ENCODE measurements at regions not wholly inside any gene's neighbourhood (a gene's known extent, or its start where the extent isn't known, plus 50 kb on each side); places are given as distances from the start of the nearest gene placed in this dataset.

DNA sequence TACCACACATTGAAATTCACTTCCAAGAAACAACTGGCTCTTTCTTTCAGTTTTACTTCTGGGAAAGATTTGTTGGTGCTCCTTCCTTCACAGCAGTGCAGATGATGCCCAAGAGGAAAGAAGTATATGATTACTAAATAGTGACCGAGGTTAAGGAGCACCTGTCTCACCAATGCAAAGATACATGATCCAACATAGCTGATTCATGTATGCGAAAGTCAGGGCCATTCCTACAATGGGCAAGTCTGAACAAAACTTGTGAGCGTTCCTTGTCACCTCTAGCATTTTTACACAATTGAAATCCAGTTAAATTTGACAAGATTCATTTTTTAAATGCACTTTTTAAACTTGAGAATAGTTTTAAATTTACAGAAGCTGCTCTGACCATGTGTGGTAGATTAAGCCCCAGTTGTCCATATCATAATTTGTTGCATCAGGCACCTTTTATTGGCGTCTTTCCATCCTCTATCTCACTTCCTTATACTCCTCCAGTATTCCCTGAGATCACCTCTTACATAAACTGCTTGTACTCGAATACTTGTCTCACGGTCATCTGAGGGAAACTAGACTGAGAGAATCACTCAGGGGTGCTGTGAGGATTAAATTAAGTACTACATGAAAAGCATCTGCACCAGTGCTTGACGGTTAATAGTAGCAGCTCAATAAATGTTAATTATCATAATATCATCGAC, 438.8 kb upstream of the CDH20 start:
- intact Hi-C loops (cut with micrococcal nuclease; ENCODE audit: unreplicated experiment) = no loop called here
- H3K4me1 ChIP-seq = no peaks in the 10 kb centered on the region
- Mint-ChIP-seq H3K27me3 (ENCODE audit: insufficient read depth, unreplicated experiment) (no peaks in the 10 kb centered on the region), H3K4me3 (ENCODE audit: unreplicated experiment) (no peak overlapping the region), H3K9me3 (ENCODE audit: unreplicated experiment) (no peaks in the 10 kb centered on the region), H3K36me3 (ENCODE audit: insufficient read depth, unreplicated experiment) (no peaks in the 10 kb centered on the region), H3K4me1 (ENCODE audit: low read depth, unreplicated experiment) (no peaks in the 10 kb centered on the region), H3K27ac (ENCODE audit: unreplicated experiment) (no peak overlapping the region)
- POLR2A ChIA-PET = no interaction called here
- DNase-seq = no peak
- CTCF ChIA-PET = no interaction called here
- H3K4me3 ChIP-seq (ENCODE audit: low read depth, low read length) = no peak overlapping the region
- TF ChIP-seq, protein P1, sequence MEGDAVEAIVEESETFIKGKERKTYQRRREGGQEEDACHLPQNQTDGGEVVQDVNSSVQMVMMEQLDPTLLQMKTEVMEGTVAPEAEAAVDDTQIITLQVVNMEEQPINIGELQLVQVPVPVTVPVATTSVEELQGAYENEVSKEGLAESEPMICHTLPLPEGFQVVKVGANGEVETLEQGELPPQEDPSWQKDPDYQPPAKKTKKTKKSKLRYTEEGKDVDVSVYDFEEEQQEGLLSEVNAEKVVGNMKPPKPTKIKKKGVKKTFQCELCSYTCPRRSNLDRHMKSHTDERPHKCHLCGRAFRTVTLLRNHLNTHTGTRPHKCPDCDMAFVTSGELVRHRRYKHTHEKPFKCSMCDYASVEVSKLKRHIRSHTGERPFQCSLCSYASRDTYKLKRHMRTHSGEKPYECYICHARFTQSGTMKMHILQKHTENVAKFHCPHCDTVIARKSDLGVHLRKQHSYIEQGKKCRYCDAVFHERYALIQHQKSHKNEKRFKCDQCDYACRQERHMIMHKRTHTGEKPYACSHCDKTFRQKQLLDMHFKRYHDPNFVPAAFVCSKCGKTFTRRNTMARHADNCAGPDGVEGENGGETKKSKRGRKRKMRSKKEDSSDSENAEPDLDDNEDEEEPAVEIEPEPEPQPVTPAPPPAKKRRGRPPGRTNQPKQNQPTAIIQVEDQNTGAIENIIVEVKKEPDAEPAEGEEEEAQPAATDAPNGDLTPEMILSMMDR (IDR thresholded peaks at IDR 0.05; ENCODE audit: insufficient read depth in 1 of 2, low read depth in 1 of 2, low read length in 1 of 2, severe bottlenecking in 1 of 2, unreplicated experiment in 1 of 2) = no peak
- BruUV-seq (replicated peaks) = no TSS peak
- no peaks in the 10 kb centered on the region for H3K9me3 ChIP-seq
- H3K27me3 ChIP-seq (replicated peaks; ENCODE audit: control insufficient read depth, insufficient read depth, low read length) = no peaks in the 10 kb centered on the region
- no peaks in the 10 kb centered on the region for H3K36me3 ChIP-seq (ENCODE audit: control insufficient read depth, insufficient read depth, low read length)

DNA sequence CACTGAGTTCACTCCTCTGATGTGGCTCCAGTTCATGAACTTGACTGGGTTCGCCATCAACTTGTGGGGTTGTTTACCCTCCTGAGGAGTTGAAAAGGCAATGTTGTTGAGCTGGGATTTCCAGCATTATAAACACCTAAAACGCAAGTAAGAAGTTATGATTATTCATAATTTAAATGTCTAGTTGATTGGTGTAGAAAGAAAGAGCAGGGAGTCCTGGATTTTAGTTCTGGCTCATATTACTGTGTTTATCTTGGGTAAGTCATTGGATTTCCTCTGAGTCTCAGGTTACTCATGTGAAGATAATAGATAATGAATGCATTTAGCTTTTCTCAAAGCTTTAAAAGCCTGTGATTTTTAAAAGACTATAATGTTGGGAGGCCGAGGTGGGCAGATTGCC, 438.0 kb upstream of the CDH20 start:
- H3K36me3 Mint-ChIP-seq (ENCODE audit: insufficient read depth, unreplicated experiment) = no peaks in the 10 kb centered on the region

DNA sequence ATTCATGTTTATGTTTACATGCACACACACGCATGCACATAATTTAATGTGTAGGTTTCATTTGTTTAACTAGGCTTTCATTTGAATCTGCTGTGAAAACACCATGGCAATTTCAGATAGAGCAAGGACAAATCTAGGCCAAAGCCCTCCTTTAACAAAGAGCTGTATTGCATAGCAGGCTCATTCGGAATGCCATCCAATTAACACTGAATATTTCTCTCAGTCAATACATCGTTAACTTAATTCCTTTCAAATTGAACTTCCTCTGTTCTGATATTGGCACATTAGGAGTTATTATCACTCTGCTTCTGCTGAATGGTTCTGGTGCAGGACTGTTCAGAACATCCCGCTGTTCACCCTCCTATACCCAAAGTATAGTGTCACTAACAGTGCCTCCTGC, 435.1 kb upstream of the CDH20 start:
- H3K9me3 ChIP-seq = no peaks in the 10 kb centered on the region
- ChIA-PET POLR2A (no interaction called here), CTCF (no interaction called here)
- Mint-ChIP-seq H3K27ac (ENCODE audit: unreplicated experiment) (no peak overlapping the region), H3K36me3 (ENCODE audit: insufficient read depth, unreplicated experiment) (no peaks in the 10 kb centered on the region), H3K27me3 (ENCODE audit: insufficient read depth, unreplicated experiment) (no peaks in the 10 kb centered on the region), H3K9me3 (ENCODE audit: unreplicated experiment) (no peaks in the 10 kb centered on the region), H3K4me1 (ENCODE audit: low read depth, unreplicated experiment) (no peaks in the 10 kb centered on the region), H3K4me3 (ENCODE audit: unreplicated experiment) (no peak overlapping the region)
- H3K36me3 ChIP-seq (ENCODE audit: control insufficient read depth, insufficient read depth, low read length) = no peaks in the 10 kb centered on the region
- intact Hi-C loops (cut with micrococcal nuclease; ENCODE audit: unreplicated experiment) = no loop called here
- TF ChIP-seq, protein P1 (IDR thresholded peaks at IDR 0.05; ENCODE audit: insufficient read depth in 1 of 2, low read depth in 1 of 2, low read length in 1 of 2, severe bottlenecking in 1 of 2, unreplicated experiment in 1 of 2) = no peak
- BruUV-seq (replicated peaks) = no TSS peak
- no peak for DNase-seq
- H3K27me3 ChIP-seq (replicated peaks; ENCODE audit: control insufficient read depth, insufficient read depth, low read length) = no peaks in the 10 kb centered on the region
- H3K4me1 ChIP-seq = no peaks in the 10 kb centered on the region
- no peak overlapping the region for H3K4me3 ChIP-seq (ENCODE audit: low read depth, low read length)

More for the DNA sequence above, 438.0 kb upstream of the CDH20 start:
- Mint-ChIP-seq H3K9me3 (ENCODE audit: unreplicated experiment) (no peaks in the 10 kb centered on the region), H3K27ac (ENCODE audit: unreplicated experiment) (no peak overlapping the region), H3K4me1 (ENCODE audit: low read depth, unreplicated experiment) (no peaks in the 10 kb centered on the region), H3K27me3 (ENCODE audit: insufficient read depth, unreplicated experiment) (no peaks in the 10 kb centered on the region), H3K4me3 (ENCODE audit: unreplicated experiment) (no peak overlapping the region)
- Histone ChIP-seq H3K9me3 (no peaks in the 10 kb centered on the region), H3K4me1 (no peaks in the 10 kb centered on the region), H3K36me3 (ENCODE audit: control insufficient read depth, insufficient read depth, low read length) (no peaks in the 10 kb centered on the region), H3K4me3 (ENCODE audit: low read depth, low read length) (no peak overlapping the region), H3K27me3 (replicated peaks; ENCODE audit: control insufficient read depth, insufficient read depth, low read length) (no peaks in the 10 kb centered on the region)
- BruUV-seq (replicated peaks) = no TSS peak
- DNase-seq = no peak
- TF ChIP-seq, protein P1 (IDR thresholded peaks at IDR 0.05; ENCODE audit: insufficient read depth in 1 of 2, low read depth in 1 of 2, low read length in 1 of 2, severe bottlenecking in 1 of 2, unreplicated experiment in 1 of 2) = no peak
- ChIA-PET CTCF (no interaction called here), POLR2A (no interaction called here)
- intact Hi-C loops (cut with micrococcal nuclease; ENCODE audit: unreplicated experiment) = no loop called here

Measured in Caco-2 (cell line).